ENCODE measurements at regions not wholly inside any gene's neighbourhood (a gene's known extent, or its start where the extent isn't known, plus 50 kb on each side); places are given as distances from the start of the nearest gene placed in this dataset.

DNA sequence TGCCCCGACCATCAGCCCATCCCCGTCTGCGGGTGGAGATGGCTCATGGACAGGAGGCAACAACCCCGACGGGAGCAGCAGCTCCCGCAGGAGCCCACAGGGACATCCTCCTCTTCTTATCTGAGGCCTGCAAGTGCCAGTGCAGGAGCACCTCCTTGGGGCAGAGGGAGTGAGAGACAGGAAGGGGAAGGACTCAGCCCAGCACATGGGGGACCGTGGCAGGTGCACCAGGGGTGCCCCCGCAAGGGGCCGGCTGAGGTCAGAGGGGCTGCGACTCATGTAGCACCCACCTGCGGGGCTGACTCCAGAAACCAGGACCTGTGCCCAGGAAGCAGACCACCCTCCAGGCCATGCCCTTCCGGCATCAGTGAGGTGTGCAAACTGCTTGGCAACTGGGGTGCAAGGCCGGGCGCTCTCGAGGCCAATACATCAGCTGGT is 259.8 kb upstream of the ADAMTS16 start:
- Histone ChIP-seq H3K9ac (ENCODE audit: low read length in 3 of 3) (no peak overlapping the region), H3K9me3 (ENCODE audit: control insufficient read depth in 2 of 3, insufficient read depth in 1 of 3, low read length in 3 of 3) (no peaks in the 10 kb centered on the region), H3K36me3 (ENCODE audit: control insufficient read depth in 2 of 3, insufficient read depth in 3 of 3, low read length in 3 of 3) (no peaks in the 10 kb centered on the region), H3K4me1 (ENCODE audit: control insufficient read depth in 2 of 3, insufficient read depth in 2 of 3, low read depth in 1 of 3, low read length in 3 of 3) (peaks cover 2 to 6% (median 3%) of the 10 kb centered on the region in 3 donors), H3K4me3 (ENCODE audit: low read length in 3 of 3) (no peak overlapping the region), H3K27ac (ENCODE audit: low read depth in 2 of 2, low read length in 2 of 2) (no peak overlapping the region), H3K27me3 (ENCODE audit: control insufficient read depth, insufficient read depth, low read length) (no peaks in the 10 kb centered on the region)
- FAIRE-seq, result no peak
- DNase-seq, result no peak
- intact Hi-C loops (cut with DNase I), result loop anchor here (10.0 kb wide), 1 partner anchor 534 kb away; no protein-coding TSS in a partner anchor
- TF ChIP-seq CTCF (IDR thresholded peaks at IDR 0.05; ENCODE audit: borderline replicate concordance, extremely low read depth, insufficient read depth), result no peak

- no peak overlapping the region for H3K9ac ChIP-seq (ENCODE audit: low read length in 3 of 3)
- no peak for TF ChIP-seq CTCF (IDR thresholded peaks at IDR 0.05; ENCODE audit: borderline replicate concordance, extremely low read depth, insufficient read depth)
- H3K4me3 ChIP-seq (ENCODE audit: low read length in 3 of 3), result no peak overlapping the region
- H3K36me3 ChIP-seq (ENCODE audit: control insufficient read depth in 2 of 3, insufficient read depth in 3 of 3, low read length in 3 of 3), result no peaks in the 10 kb centered on the region
- no peak for FAIRE-seq
- intact Hi-C loops (cut with DNase I), result loop anchor here (10.0 kb wide), 1 partner anchor 533 kb away; no protein-coding TSS in a partner anchor
- DNase-seq, result no peak
- no peaks in the 10 kb centered on the region for H3K9me3 ChIP-seq (ENCODE audit: control insufficient read depth in 2 of 3, insufficient read depth in 1 of 3, low read length in 3 of 3)
- no peaks in the 10 kb centered on the region for H3K27me3 ChIP-seq (ENCODE audit: control insufficient read depth, insufficient read depth, low read length)
- H3K27ac ChIP-seq (ENCODE audit: low read depth in 2 of 2, low read length in 2 of 2), result no peak overlapping the region
- H3K4me1 ChIP-seq (ENCODE audit: control insufficient read depth in 2 of 3, insufficient read depth in 2 of 3, low read depth in 1 of 3, low read length in 3 of 3), result peaks cover 2 to 6% (median 3%) of the 10 kb centered on the region in 3 donors
Observed at GRCh38 chr5:4881366-4882002, 258.6 kb upstream of the ADAMTS16 start.

DNA sequence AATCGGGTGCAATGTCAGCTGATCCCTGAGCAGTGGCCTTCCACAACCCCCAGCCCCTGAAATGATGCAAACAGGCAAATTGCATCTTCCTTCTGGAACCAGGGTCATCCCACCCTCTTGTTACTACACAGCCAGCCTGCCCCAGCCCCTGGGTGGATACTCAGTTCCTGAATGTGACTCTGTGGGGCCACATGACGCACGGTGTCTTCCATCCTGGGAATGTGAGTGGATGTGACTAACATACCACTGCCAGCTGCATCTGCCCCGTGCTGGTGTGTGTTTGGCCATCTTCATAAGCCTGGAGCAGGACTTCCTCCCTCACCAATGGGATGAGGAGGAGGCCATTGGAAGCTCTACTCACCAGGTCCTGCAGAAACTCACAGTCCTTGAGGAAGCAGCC is 257.9 kb upstream of the ADAMTS16 start:
- Histone ChIP-seq H3K4me3 (ENCODE audit: low read length in 3 of 3) (no peak overlapping the region), H3K36me3 (ENCODE audit: control insufficient read depth in 2 of 3, insufficient read depth in 3 of 3, low read length in 3 of 3) (no peaks in the 10 kb centered on the region), H3K4me1 (ENCODE audit: control insufficient read depth in 2 of 3, insufficient read depth in 2 of 3, low read depth in 1 of 3, low read length in 3 of 3) (peaks cover 2 to 6% (median 3%) of the 10 kb centered on the region in 3 donors), H3K9ac (ENCODE audit: low read length in 3 of 3) (no peak overlapping the region), H3K9me3 (ENCODE audit: control insufficient read depth in 2 of 3, insufficient read depth in 1 of 3, low read length in 3 of 3) (no peaks in the 10 kb centered on the region), H3K27ac (ENCODE audit: low read depth in 2 of 2, low read length in 2 of 2) (no peak overlapping the region), H3K27me3 (ENCODE audit: control insufficient read depth, insufficient read depth, low read length) (no peaks in the 10 kb centered on the region)
- FAIRE-seq (no peak), DNase-seq (no peak)
- intact Hi-C loops (cut with DNase I), result loop anchor here (10.0 kb wide), 1 partner anchor 533 kb away; no protein-coding TSS in a partner anchor
- no peak for TF ChIP-seq CTCF (IDR thresholded peaks at IDR 0.05; ENCODE audit: borderline replicate concordance, extremely low read depth, insufficient read depth)

Data from kidney (tissue), 13 donors.